ENCODE measurements at regions not wholly inside any gene's neighbourhood (a gene's known extent, or its start where the extent isn't known, plus 50 kb on each side); places are given as distances from the start of the nearest gene placed in this dataset.

- DNase-seq = no peak
These were observed 195.8 kb downstream of the CYP26B1 start for GRCh38 chr2:71951718-71952404.

- DNase-seq = no peak
These were observed 196.6 kb downstream of the CYP26B1 start for GRCh38 chr2:71951083-71951468.

GRCh38 chr2:71950256-71951082 lies 197.2 kb downstream of the CYP26B1 start:
- DNase-seq = peak; percentile 85

GRCh38 chr2:71949537-71949798 lies 198.2 kb downstream of the CYP26B1 start:
- DNase-seq = no peak

- DNase-seq = no peak
These were observed 198.7 kb downstream of the CYP26B1 start for GRCh38 chr2:71948781-71949536.

GRCh38 chr2:71947809-71948208 lies 199.9 kb downstream of the CYP26B1 start:
- no peak for DNase-seq

- DNase-seq = no peak
These were observed 202.1 kb downstream of the CYP26B1 start for GRCh38 chr2:71945603-71945959.

- no peak for DNase-seq
These were observed 202.7 kb downstream of the CYP26B1 start for GRCh38 chr2:71944806-71945602.

GRCh38 chr2:71944183-71944550 lies 203.5 kb downstream of the CYP26B1 start:
- DNase-seq = no peak

GRCh38 chr2:71943238-71944182 lies 204.2 kb downstream of the CYP26B1 start:
- DNase-seq = peak; percentile 34

GRCh38 chr2:71941726-71942525 lies 205.7 kb downstream of the CYP26B1 start:
- DNase-seq = peak; percentile 29

GRCh38 chr2:71940695-71941094 lies 207.0 kb downstream of the CYP26B1 start:
- no peak for DNase-seq

- DNase-seq = peak; percentile 30
These were observed 207.8 kb downstream of the CYP26B1 start for GRCh38 chr2:71939588-71940535.

- DNase-seq = peak; percentile 40
These were observed 208.7 kb downstream of the CYP26B1 start for GRCh38 chr2:71938659-71939587.

- DNase-seq = peak; percentile 22
These were observed 209.6 kb downstream of the CYP26B1 start for GRCh38 chr2:71938108-71938507.

- DNase-seq = no peak
These were observed 210.3 kb downstream of the CYP26B1 start for GRCh38 chr2:71937396-71937795.

- DNase-seq = peak; percentile 27
These were observed 211.3 kb downstream of the CYP26B1 start for GRCh38 chr2:71936076-71937030.

Measured in islet precursor cell (in vitro differentiated cells).